ENCODE measurements at regions not wholly inside any gene's neighbourhood (a gene's known extent, or its start where the extent isn't known, plus 50 kb on each side); places are given as distances from the start of the nearest gene placed in this dataset.

DNA sequence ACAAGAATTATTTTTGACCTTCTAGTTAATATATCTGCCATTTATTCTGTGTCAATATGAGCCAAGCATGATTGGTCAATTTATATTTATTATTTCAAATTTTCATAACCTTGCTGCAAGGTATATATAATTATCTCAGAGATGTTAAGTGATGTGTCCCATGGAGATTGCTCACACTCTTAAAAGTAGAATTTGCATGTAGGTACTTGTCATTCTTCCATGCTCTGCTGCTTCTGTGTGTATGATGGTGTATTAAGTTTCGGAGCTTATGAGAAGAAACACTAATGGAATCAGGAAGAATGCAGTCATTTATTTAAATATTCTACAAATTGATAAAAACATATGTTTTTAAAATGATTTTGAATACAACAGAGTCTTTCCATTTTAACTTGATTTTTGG is 586.8 kb upstream of the MIR17HG start:
- Histone ChIP-seq H3K27ac (ENCODE audit: insufficient read depth, low read length, poor library complexity, severe bottlenecking) (no peak overlapping the region), H3K36me3 (ENCODE audit: control insufficient read depth, insufficient read depth, low read length) (no peaks in the 10 kb centered on the region)

GRCh38 chr13:90763476-90764150 is 583.9 kb upstream of the MIR17HG start:
- Histone ChIP-seq H3K27me3 (replicated peaks; ENCODE audit: control insufficient read depth, insufficient read depth, low read length, poor library complexity, severe bottlenecking) (no peaks in the 10 kb centered on the region), H3K9me3 (ENCODE audit: control insufficient read depth, low read length) (no peaks in the 10 kb centered on the region), H3K4me1 (ENCODE audit: control insufficient read depth, insufficient read depth, low read length, poor library complexity, severe bottlenecking) (no peaks in the 10 kb centered on the region), H3K4me3 (ENCODE audit: insufficient read depth, low read depth, low read length, poor library complexity, severe bottlenecking) (no peak overlapping the region), H3K36me3 (ENCODE audit: control insufficient read depth, insufficient read depth, low read length) (no peaks in the 10 kb centered on the region), H3K27ac (ENCODE audit: insufficient read depth, low read length, poor library complexity, severe bottlenecking) (no peak overlapping the region)
- no peak for DNase-seq

More for the DNA sequence above, 586.8 kb upstream of the MIR17HG start:
- Histone ChIP-seq H3K4me3 (ENCODE audit: insufficient read depth, low read depth, low read length, poor library complexity, severe bottlenecking) (no peak overlapping the region), H3K4me1 (ENCODE audit: control insufficient read depth, insufficient read depth, low read length, poor library complexity, severe bottlenecking) (no peaks in the 10 kb centered on the region), H3K27me3 (replicated peaks; ENCODE audit: control insufficient read depth, insufficient read depth, low read length, poor library complexity, severe bottlenecking) (no peaks in the 10 kb centered on the region), H3K9me3 (ENCODE audit: control insufficient read depth, low read length) (no peaks in the 10 kb centered on the region)
- no peak for DNase-seq

GRCh38 chr13:90766386-90766902 is 581.0 kb upstream of the MIR17HG start:
- H3K9me3 ChIP-seq (ENCODE audit: control insufficient read depth, low read length) = no peaks in the 10 kb centered on the region
- no peaks in the 10 kb centered on the region for H3K36me3 ChIP-seq (ENCODE audit: control insufficient read depth, insufficient read depth, low read length)
- DNase-seq = no peak
- no peak overlapping the region for H3K4me3 ChIP-seq (ENCODE audit: insufficient read depth, low read depth, low read length, poor library complexity, severe bottlenecking)
- H3K27ac ChIP-seq (ENCODE audit: insufficient read depth, low read length, poor library complexity, severe bottlenecking) = no peak overlapping the region
- no peaks in the 10 kb centered on the region for H3K4me1 ChIP-seq (ENCODE audit: control insufficient read depth, insufficient read depth, low read length, poor library complexity, severe bottlenecking)
- no peaks in the 10 kb centered on the region for H3K27me3 ChIP-seq (replicated peaks; ENCODE audit: control insufficient read depth, insufficient read depth, low read length, poor library complexity, severe bottlenecking)

GRCh38 chr13:90768116-90768515 is 579.4 kb upstream of the MIR17HG start:
- no peaks in the 10 kb centered on the region for H3K36me3 ChIP-seq (ENCODE audit: control insufficient read depth, insufficient read depth, low read length)
- no peaks in the 10 kb centered on the region for H3K4me1 ChIP-seq (ENCODE audit: control insufficient read depth, insufficient read depth, low read length, poor library complexity, severe bottlenecking)
- DNase-seq = no peak
- no peaks in the 10 kb centered on the region for H3K9me3 ChIP-seq (ENCODE audit: control insufficient read depth, low read length)
- no peaks in the 10 kb centered on the region for H3K27me3 ChIP-seq (replicated peaks; ENCODE audit: control insufficient read depth, insufficient read depth, low read length, poor library complexity, severe bottlenecking)
- no peak overlapping the region for H3K27ac ChIP-seq (ENCODE audit: insufficient read depth, low read length, poor library complexity, severe bottlenecking)
- no peak overlapping the region for H3K4me3 ChIP-seq (ENCODE audit: insufficient read depth, low read depth, low read length, poor library complexity, severe bottlenecking)

- no peak for DNase-seq
- H3K9me3 ChIP-seq (ENCODE audit: control insufficient read depth, low read length) = no peaks in the 10 kb centered on the region
- no peaks in the 10 kb centered on the region for H3K4me1 ChIP-seq (ENCODE audit: control insufficient read depth, insufficient read depth, low read length, poor library complexity, severe bottlenecking)
- no peak overlapping the region for H3K27ac ChIP-seq (ENCODE audit: insufficient read depth, low read length, poor library complexity, severe bottlenecking)
- H3K4me3 ChIP-seq (ENCODE audit: insufficient read depth, low read depth, low read length, poor library complexity, severe bottlenecking) = no peak overlapping the region
- H3K36me3 ChIP-seq (ENCODE audit: control insufficient read depth, insufficient read depth, low read length) = no peaks in the 10 kb centered on the region
- no peaks in the 10 kb centered on the region for H3K27me3 ChIP-seq (replicated peaks; ENCODE audit: control insufficient read depth, insufficient read depth, low read length, poor library complexity, severe bottlenecking)
These were observed 578.1 kb upstream of the MIR17HG start for GRCh38 chr13:90769387-90769786.

DNA sequence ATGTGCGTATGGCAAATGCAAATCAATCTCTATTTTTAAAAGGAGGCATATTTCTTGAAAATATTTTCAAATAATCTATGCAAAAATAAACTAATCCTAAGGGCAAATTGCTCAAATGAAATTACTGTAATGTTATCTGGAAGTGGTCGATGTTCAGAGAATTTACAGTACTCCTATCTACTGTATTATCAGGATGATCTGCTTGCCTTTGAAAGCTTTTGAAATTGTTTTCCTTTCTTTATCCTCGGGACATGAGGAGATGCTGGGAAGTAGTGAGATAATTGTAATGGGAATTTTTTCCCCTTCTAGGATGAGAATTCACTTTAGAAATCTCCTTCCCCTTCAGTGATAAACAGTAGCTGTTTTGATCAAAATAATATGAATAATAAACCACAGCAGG is 577.2 kb upstream of the MIR17HG start:
- Histone ChIP-seq H3K4me3 (ENCODE audit: insufficient read depth, low read depth, low read length, poor library complexity, severe bottlenecking) (no peak overlapping the region), H3K27ac (ENCODE audit: insufficient read depth, low read length, poor library complexity, severe bottlenecking) (no peak overlapping the region), H3K9me3 (ENCODE audit: control insufficient read depth, low read length) (no peaks in the 10 kb centered on the region), H3K27me3 (replicated peaks; ENCODE audit: control insufficient read depth, insufficient read depth, low read length, poor library complexity, severe bottlenecking) (no peaks in the 10 kb centered on the region), H3K36me3 (ENCODE audit: control insufficient read depth, insufficient read depth, low read length) (no peaks in the 10 kb centered on the region), H3K4me1 (ENCODE audit: control insufficient read depth, insufficient read depth, low read length, poor library complexity, severe bottlenecking) (no peaks in the 10 kb centered on the region)
- DNase-seq = no peak

- DNase-seq = no peak
- no peaks in the 10 kb centered on the region for H3K36me3 ChIP-seq (ENCODE audit: control insufficient read depth, insufficient read depth, low read length)
- no peaks in the 10 kb centered on the region for H3K9me3 ChIP-seq (ENCODE audit: control insufficient read depth, low read length)
- no peak overlapping the region for H3K4me3 ChIP-seq (ENCODE audit: insufficient read depth, low read depth, low read length, poor library complexity, severe bottlenecking)
- H3K27me3 ChIP-seq (replicated peaks; ENCODE audit: control insufficient read depth, insufficient read depth, low read length, poor library complexity, severe bottlenecking) = no peaks in the 10 kb centered on the region
- H3K4me1 ChIP-seq (ENCODE audit: control insufficient read depth, insufficient read depth, low read length, poor library complexity, severe bottlenecking) = no peaks in the 10 kb centered on the region
- H3K27ac ChIP-seq (ENCODE audit: insufficient read depth, low read length, poor library complexity, severe bottlenecking) = no peak overlapping the region
These were observed 573.8 kb upstream of the MIR17HG start for GRCh38 chr13:90773681-90774080.

- no peak for DNase-seq
- Histone ChIP-seq H3K9me3 (ENCODE audit: control insufficient read depth, low read length) (no peaks in the 10 kb centered on the region), H3K4me1 (ENCODE audit: control insufficient read depth, insufficient read depth, low read length, poor library complexity, severe bottlenecking) (no peaks in the 10 kb centered on the region), H3K36me3 (ENCODE audit: control insufficient read depth, insufficient read depth, low read length) (no peaks in the 10 kb centered on the region), H3K27ac (ENCODE audit: insufficient read depth, low read length, poor library complexity, severe bottlenecking) (no peak overlapping the region), H3K4me3 (ENCODE audit: insufficient read depth, low read depth, low read length, poor library complexity, severe bottlenecking) (no peak overlapping the region), H3K27me3 (replicated peaks; ENCODE audit: control insufficient read depth, insufficient read depth, low read length, poor library complexity, severe bottlenecking) (no peaks in the 10 kb centered on the region)
These were observed 571.3 kb upstream of the MIR17HG start for GRCh38 chr13:90776051-90776748.

DNA sequence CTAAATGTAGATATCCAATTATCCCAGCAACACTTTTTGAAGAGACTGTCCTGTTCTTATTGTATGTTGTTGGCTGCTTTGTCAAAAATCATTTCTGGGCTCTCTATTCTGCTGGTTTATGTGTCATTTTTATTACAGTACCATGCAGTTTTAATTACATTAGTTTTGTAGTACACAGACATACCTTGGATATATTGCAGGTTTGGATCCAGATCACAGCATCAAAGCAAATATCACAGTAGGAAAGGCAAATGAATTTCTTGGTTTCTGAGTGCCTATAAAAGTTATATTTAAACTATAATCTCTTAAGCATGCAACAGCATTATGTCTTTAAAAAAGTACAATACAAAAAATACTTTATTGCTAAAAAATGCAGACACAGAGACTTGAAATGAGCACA is 564.2 kb upstream of the MIR17HG start:
- no peak for DNase-seq
- H3K9me3 ChIP-seq (ENCODE audit: control insufficient read depth, low read length) = no peaks in the 10 kb centered on the region
- H3K27ac ChIP-seq (ENCODE audit: insufficient read depth, low read length, poor library complexity, severe bottlenecking) = no peak overlapping the region
- no peaks in the 10 kb centered on the region for H3K4me1 ChIP-seq (ENCODE audit: control insufficient read depth, insufficient read depth, low read length, poor library complexity, severe bottlenecking)
- no peak overlapping the region for H3K4me3 ChIP-seq (ENCODE audit: insufficient read depth, low read depth, low read length, poor library complexity, severe bottlenecking)
- H3K36me3 ChIP-seq (ENCODE audit: control insufficient read depth, insufficient read depth, low read length) = no peaks in the 10 kb centered on the region
- H3K27me3 ChIP-seq (replicated peaks; ENCODE audit: control insufficient read depth, insufficient read depth, low read length, poor library complexity, severe bottlenecking) = no peaks in the 10 kb centered on the region

GRCh38 chr13:90787007-90787406 is 560.5 kb upstream of the MIR17HG start:
- H3K4me1 ChIP-seq (ENCODE audit: control insufficient read depth, insufficient read depth, low read length, poor library complexity, severe bottlenecking) = no peaks in the 10 kb centered on the region

More at GRCh38 chr13:90787007-90787406, 560.5 kb upstream of the MIR17HG start:
- Histone ChIP-seq H3K9me3 (ENCODE audit: control insufficient read depth, low read length) (no peaks in the 10 kb centered on the region), H3K27me3 (replicated peaks; ENCODE audit: control insufficient read depth, insufficient read depth, low read length, poor library complexity, severe bottlenecking) (no peaks in the 10 kb centered on the region), H3K36me3 (ENCODE audit: control insufficient read depth, insufficient read depth, low read length) (no peaks in the 10 kb centered on the region), H3K27ac (ENCODE audit: insufficient read depth, low read length, poor library complexity, severe bottlenecking) (no peak overlapping the region), H3K4me3 (ENCODE audit: insufficient read depth, low read depth, low read length, poor library complexity, severe bottlenecking) (no peak overlapping the region)
- no peak for DNase-seq

Measured in effector memory CD4-positive, alpha-beta T cell (primary cell).